ENCODE measurements at regions not wholly inside any gene's neighbourhood (a gene's known extent, or its start where the extent isn't known, plus 50 kb on each side); places are given as distances from the start of the nearest gene placed in this dataset.

GRCh38 chr9:104326912-104327311 lies 177.2 kb upstream of the OR13F1 start:
- Histone ChIP-seq H3K27ac (ENCODE audit: low read depth, low read length) (no peak overlapping the region), H3K4me3 (ENCODE audit: low read depth, low read length) (no peak overlapping the region), H3K36me3 (ENCODE audit: insufficient read depth, low read length) (no peaks in the 10 kb centered on the region), H3K79me2 (ENCODE audit: control insufficient read depth, insufficient read depth, low read length, unreplicated experiment) (no peaks in the 10 kb centered on the region), H2AFZ (ENCODE audit: low read length, unreplicated experiment) (no peak overlapping the region), H3K4me1 (ENCODE audit: control insufficient read depth, insufficient read depth, low read length, unreplicated experiment) (no peaks in the 10 kb centered on the region), H3K27me3 (ENCODE audit: insufficient read depth, low read length) (no peaks in the 10 kb centered on the region)

GRCh38 chr9:104329245-104329644 lies 174.8 kb upstream of the OR13F1 start:
- Histone ChIP-seq H3K79me2 (ENCODE audit: control insufficient read depth, insufficient read depth, low read length, unreplicated experiment) (no peaks in the 10 kb centered on the region), H3K4me3 (ENCODE audit: low read depth, low read length) (no peak overlapping the region), H3K27me3 (ENCODE audit: insufficient read depth, low read length) (no peaks in the 10 kb centered on the region), H2AFZ (ENCODE audit: low read length, unreplicated experiment) (no peak overlapping the region), H3K4me1 (ENCODE audit: control insufficient read depth, insufficient read depth, low read length, unreplicated experiment) (no peaks in the 10 kb centered on the region), H3K27ac (ENCODE audit: low read depth, low read length) (no peak overlapping the region), H3K36me3 (ENCODE audit: insufficient read depth, low read length) (no peaks in the 10 kb centered on the region)

- Histone ChIP-seq H3K27ac (ENCODE audit: low read depth, low read length) (no peak overlapping the region), H3K79me2 (ENCODE audit: control insufficient read depth, insufficient read depth, low read length, unreplicated experiment) (no peaks in the 10 kb centered on the region), H3K36me3 (ENCODE audit: insufficient read depth, low read length) (no peaks in the 10 kb centered on the region), H3K4me3 (ENCODE audit: low read depth, low read length) (no peak overlapping the region), H2AFZ (ENCODE audit: low read length, unreplicated experiment) (no peak overlapping the region), H3K4me1 (ENCODE audit: control insufficient read depth, insufficient read depth, low read length, unreplicated experiment) (no peaks in the 10 kb centered on the region), H3K27me3 (ENCODE audit: insufficient read depth, low read length) (no peaks in the 10 kb centered on the region)
These were observed 173.2 kb upstream of the OR13F1 start for GRCh38 chr9:104330841-104331240.

- Histone ChIP-seq H3K27me3 (ENCODE audit: insufficient read depth, low read length) (no peaks in the 10 kb centered on the region), H3K4me1 (ENCODE audit: control insufficient read depth, insufficient read depth, low read length, unreplicated experiment) (no peaks in the 10 kb centered on the region), H2AFZ (ENCODE audit: low read length, unreplicated experiment) (no peak overlapping the region), H3K4me3 (ENCODE audit: low read depth, low read length) (no peak overlapping the region), H3K36me3 (ENCODE audit: insufficient read depth, low read length) (no peaks in the 10 kb centered on the region), H3K27ac (ENCODE audit: low read depth, low read length) (no peak overlapping the region), H3K79me2 (ENCODE audit: control insufficient read depth, insufficient read depth, low read length, unreplicated experiment) (no peaks in the 10 kb centered on the region)
These were observed 169.5 kb upstream of the OR13F1 start for GRCh38 chr9:104334549-104334948.

GRCh38 chr9:104339692-104340091 lies 164.4 kb upstream of the OR13F1 start:
- H2AFZ ChIP-seq (ENCODE audit: low read length, unreplicated experiment): peak overlapping the region; percentile 28
- H3K79me2 ChIP-seq (ENCODE audit: control insufficient read depth, insufficient read depth, low read length, unreplicated experiment): no peaks in the 10 kb centered on the region
- no peak overlapping the region for H3K27ac ChIP-seq (ENCODE audit: low read depth, low read length)
- no peaks in the 10 kb centered on the region for H3K4me1 ChIP-seq (ENCODE audit: control insufficient read depth, insufficient read depth, low read length, unreplicated experiment)
- H3K36me3 ChIP-seq (ENCODE audit: insufficient read depth, low read length): no peaks in the 10 kb centered on the region
- no peaks in the 10 kb centered on the region for H3K27me3 ChIP-seq (ENCODE audit: insufficient read depth, low read length)
- peak overlapping the region; percentile 52 for H3K4me3 ChIP-seq (ENCODE audit: low read depth, low read length)

GRCh38 chr9:104342552-104342951 lies 161.5 kb upstream of the OR13F1 start:
- Histone ChIP-seq H3K36me3 (ENCODE audit: insufficient read depth, low read length) (no peaks in the 10 kb centered on the region), H3K27me3 (ENCODE audit: insufficient read depth, low read length) (no peaks in the 10 kb centered on the region), H2AFZ (ENCODE audit: low read length, unreplicated experiment) (no peak overlapping the region), H3K79me2 (ENCODE audit: control insufficient read depth, insufficient read depth, low read length, unreplicated experiment) (no peaks in the 10 kb centered on the region), H3K4me1 (ENCODE audit: control insufficient read depth, insufficient read depth, low read length, unreplicated experiment) (no peaks in the 10 kb centered on the region), H3K27ac (ENCODE audit: low read depth, low read length) (no peak overlapping the region), H3K4me3 (ENCODE audit: low read depth, low read length) (no peak overlapping the region)

GRCh38 chr9:104345061-104345460 lies 159.0 kb upstream of the OR13F1 start:
- H3K4me1 ChIP-seq (ENCODE audit: control insufficient read depth, insufficient read depth, low read length, unreplicated experiment): no peaks in the 10 kb centered on the region
- no peak overlapping the region for H3K4me3 ChIP-seq (ENCODE audit: low read depth, low read length)
- no peak overlapping the region for H2AFZ ChIP-seq (ENCODE audit: low read length, unreplicated experiment)
- no peaks in the 10 kb centered on the region for H3K79me2 ChIP-seq (ENCODE audit: control insufficient read depth, insufficient read depth, low read length, unreplicated experiment)
- no peak overlapping the region for H3K27ac ChIP-seq (ENCODE audit: low read depth, low read length)
- no peaks in the 10 kb centered on the region for H3K27me3 ChIP-seq (ENCODE audit: insufficient read depth, low read length)
- no peaks in the 10 kb centered on the region for H3K36me3 ChIP-seq (ENCODE audit: insufficient read depth, low read length)

GRCh38 chr9:104350541-104350940 lies 153.5 kb upstream of the OR13F1 start:
- no peaks in the 10 kb centered on the region for H3K36me3 ChIP-seq (ENCODE audit: insufficient read depth, low read length)
- H3K79me2 ChIP-seq (ENCODE audit: control insufficient read depth, insufficient read depth, low read length, unreplicated experiment): no peaks in the 10 kb centered on the region
- H3K4me1 ChIP-seq (ENCODE audit: control insufficient read depth, insufficient read depth, low read length, unreplicated experiment): no peaks in the 10 kb centered on the region
- no peak overlapping the region for H3K4me3 ChIP-seq (ENCODE audit: low read depth, low read length)
- no peak overlapping the region for H2AFZ ChIP-seq (ENCODE audit: low read length, unreplicated experiment)
- H3K27me3 ChIP-seq (ENCODE audit: insufficient read depth, low read length): no peaks in the 10 kb centered on the region
- no peak overlapping the region for H3K27ac ChIP-seq (ENCODE audit: low read depth, low read length)

- Histone ChIP-seq H3K79me2 (ENCODE audit: control insufficient read depth, insufficient read depth, low read length, unreplicated experiment) (no peaks in the 10 kb centered on the region), H3K36me3 (ENCODE audit: insufficient read depth, low read length) (no peaks in the 10 kb centered on the region), H3K4me1 (ENCODE audit: control insufficient read depth, insufficient read depth, low read length, unreplicated experiment) (no peaks in the 10 kb centered on the region), H3K27ac (ENCODE audit: low read depth, low read length) (no peak overlapping the region), H2AFZ (ENCODE audit: low read length, unreplicated experiment) (no peak overlapping the region), H3K4me3 (ENCODE audit: low read depth, low read length) (no peak overlapping the region), H3K27me3 (ENCODE audit: insufficient read depth, low read length) (no peaks in the 10 kb centered on the region)
These were observed 152.3 kb upstream of the OR13F1 start for GRCh38 chr9:104351726-104352125.

- H2AFZ ChIP-seq (ENCODE audit: low read length, unreplicated experiment): no peak overlapping the region
- no peaks in the 10 kb centered on the region for H3K4me1 ChIP-seq (ENCODE audit: control insufficient read depth, insufficient read depth, low read length, unreplicated experiment)
- H3K79me2 ChIP-seq (ENCODE audit: control insufficient read depth, insufficient read depth, low read length, unreplicated experiment): no peaks in the 10 kb centered on the region
- no peaks in the 10 kb centered on the region; the same call in 1 of the 2 replicates for H3K27me3 ChIP-seq (ENCODE audit: insufficient read depth, low read length)
- no peak overlapping the region for H3K4me3 ChIP-seq (ENCODE audit: low read depth, low read length)
- no peaks in the 10 kb centered on the region for H3K36me3 ChIP-seq (ENCODE audit: insufficient read depth, low read length)
- H3K27ac ChIP-seq (ENCODE audit: low read depth, low read length): no peak overlapping the region
These were observed 142.9 kb upstream of the OR13F1 start for GRCh38 chr9:104361207-104361606.

GRCh38 chr9:104362912-104363472 lies 141.1 kb upstream of the OR13F1 start:
- no peak overlapping the region for H2AFZ ChIP-seq (ENCODE audit: low read length, unreplicated experiment)
- no peaks in the 10 kb centered on the region for H3K36me3 ChIP-seq (ENCODE audit: insufficient read depth, low read length)
- H3K27ac ChIP-seq (ENCODE audit: low read depth, low read length): no peak overlapping the region
- no peak overlapping the region for H3K4me3 ChIP-seq (ENCODE audit: low read depth, low read length)
- H3K4me1 ChIP-seq (ENCODE audit: control insufficient read depth, insufficient read depth, low read length, unreplicated experiment): no peaks in the 10 kb centered on the region
- H3K27me3 ChIP-seq (ENCODE audit: insufficient read depth, low read length): no peaks in the 10 kb centered on the region; the same call in 1 of the 2 replicates
- H3K79me2 ChIP-seq (ENCODE audit: control insufficient read depth, insufficient read depth, low read length, unreplicated experiment): no peaks in the 10 kb centered on the region
